GM18502 (cell line): ENCODE measurements at regions not wholly inside any gene's neighbourhood (a gene's known extent, or its start where the extent isn't known, plus 50 kb on each side); places are given as distances from the start of the nearest gene placed in this dataset.
A peak's percentile ranks its signal among the peaks of the same experiment; 100 is the strongest.
"Not testable (repeated sequence)": the region's sequence is repeated elsewhere in the genome, so short reads cannot be mapped to it uniquely, and the experiment has no call there.

Experiments used
- ATAC-seq: cut with Tn5 transposase; IDR thresholded peaks from one replicate; pipeline ENCODE4 v1.9.1; 2021; ENCODE audit warnings: mild to moderate bottlenecking; ENCODE audit not compliant: unreplicated experiment, poor library complexity

DNA sequence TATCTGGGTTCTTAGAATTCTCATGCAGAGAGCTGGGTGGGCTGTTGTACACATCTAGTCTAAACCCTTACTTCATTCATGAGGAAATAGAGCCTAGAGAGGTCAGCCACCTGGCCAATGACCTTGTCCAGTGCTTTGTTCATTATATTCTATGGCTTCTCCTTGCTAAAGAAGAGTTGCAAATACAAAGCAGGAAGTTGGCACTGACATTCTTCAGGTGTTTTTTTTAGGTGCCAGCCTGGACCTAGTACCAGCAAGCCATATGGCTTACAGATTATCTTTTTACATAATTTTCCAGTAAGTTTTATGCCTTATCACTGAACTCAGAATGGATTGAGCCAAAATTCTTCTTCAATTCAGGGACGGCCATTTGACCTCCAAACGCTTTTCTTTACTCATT, 54.7 kb upstream of the PGM2 start:
- no peak for ATAC-seq

DNA sequence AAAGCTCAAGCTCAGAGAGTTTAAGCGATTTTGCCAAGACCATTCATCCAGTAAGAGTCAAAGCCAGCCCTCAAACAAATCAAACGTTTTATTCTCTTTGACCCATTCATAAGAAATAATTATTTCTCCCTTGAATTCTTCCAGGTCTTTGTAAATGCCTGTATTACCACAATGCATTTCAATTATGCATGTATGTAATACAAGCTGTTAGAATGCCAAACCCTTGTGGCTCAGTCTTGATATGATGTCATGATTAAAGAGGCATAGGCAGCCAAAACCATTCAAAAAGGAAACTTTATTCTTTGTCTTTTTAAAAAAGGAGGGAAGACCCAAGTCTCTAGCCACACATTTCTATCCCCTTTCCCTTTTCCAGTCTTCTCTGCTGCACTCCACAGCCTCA, 56.5 kb upstream of the PGM2 start:
- ATAC-seq = no peak

DNA sequence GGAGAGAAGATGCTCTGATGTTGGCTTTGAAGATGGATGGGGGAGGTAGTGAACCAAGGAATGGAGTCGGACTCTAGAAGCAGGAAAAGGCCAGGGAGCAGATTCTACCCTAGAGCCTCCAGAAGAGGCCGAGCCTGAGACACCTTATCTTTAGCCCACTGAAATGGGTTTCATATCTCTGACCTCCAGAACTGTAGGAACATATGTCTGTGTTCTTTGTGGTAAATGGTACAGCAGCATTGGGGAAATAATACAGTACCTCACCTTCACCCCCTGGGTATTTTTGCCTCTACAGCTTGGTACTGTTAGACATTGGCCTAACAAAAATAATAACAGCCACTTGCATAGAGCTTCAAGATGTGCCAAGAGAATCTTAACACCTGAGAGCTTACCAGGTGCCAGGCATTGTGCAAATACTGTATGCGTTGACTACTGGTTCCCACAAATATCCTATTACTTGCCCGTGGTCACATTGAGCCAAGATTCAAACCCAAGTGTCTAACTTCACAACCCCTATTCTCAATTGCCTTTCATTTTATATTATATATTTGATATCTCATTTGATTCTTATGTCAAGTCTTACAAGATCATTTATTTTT, 57.0 kb upstream of the PGM2 start:
- ATAC-seq = no peak

DNA sequence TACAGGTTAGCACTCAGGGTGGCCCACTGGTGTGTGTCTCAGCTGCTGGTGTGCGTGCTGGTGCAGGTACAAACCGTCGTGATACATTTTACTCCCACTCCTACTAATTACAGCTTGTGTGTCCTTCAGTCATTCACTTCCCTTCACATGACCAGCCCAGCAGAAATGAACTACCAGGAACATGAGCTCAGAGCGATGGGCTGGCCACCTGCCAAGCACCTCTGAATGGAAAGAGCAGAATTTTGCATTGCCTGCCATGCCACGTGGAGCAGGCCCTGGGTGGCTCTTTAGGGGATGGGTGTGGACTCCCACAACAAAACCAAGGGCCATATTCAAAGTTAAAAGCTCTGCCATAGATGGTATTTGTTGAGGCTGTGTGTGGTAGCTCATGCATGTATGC, 58.9 kb upstream of the PGM2 start:
- no peak for ATAC-seq

DNA sequence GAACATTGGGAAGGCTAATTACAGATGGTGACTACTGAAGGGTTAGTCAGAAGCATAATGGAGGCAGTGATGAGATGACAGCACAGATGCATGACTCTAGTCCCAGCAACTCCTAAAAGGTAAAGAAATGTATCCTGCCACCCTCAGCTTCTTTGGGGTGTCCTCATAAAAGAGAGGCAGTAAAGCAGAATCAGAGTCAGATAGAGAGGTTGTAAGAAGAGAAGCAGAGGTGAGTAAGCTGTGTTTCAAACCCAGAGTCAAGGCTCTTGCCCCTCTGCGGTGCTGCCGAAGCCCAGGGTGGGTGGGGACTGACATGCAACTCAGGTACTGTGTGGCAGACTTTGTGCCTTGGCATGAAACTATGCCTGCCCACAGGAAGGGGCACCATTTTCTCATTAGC, 59.5 kb upstream of the PGM2 start:
- no peak for ATAC-seq

DNA sequence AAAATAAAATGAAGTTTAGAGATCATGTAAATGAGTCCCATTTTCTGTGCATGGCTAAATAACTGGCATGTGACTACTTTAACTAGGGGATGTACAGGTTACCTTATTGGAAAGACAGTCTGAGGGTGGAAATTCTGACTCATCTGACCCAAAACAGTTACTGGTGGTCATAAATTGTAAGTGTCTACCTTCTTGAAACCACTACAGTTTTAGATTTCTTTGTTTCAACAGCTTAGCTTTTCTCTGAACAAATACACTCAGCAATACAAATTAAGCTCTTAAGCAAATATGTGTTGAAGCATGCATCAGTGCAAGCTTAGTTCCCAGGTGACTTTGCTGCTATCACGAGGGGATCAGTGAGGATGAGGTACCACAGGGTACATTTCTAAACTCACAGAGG, 60.7 kb upstream of the PGM2 start:
- peak; percentile 76 for ATAC-seq

DNA sequence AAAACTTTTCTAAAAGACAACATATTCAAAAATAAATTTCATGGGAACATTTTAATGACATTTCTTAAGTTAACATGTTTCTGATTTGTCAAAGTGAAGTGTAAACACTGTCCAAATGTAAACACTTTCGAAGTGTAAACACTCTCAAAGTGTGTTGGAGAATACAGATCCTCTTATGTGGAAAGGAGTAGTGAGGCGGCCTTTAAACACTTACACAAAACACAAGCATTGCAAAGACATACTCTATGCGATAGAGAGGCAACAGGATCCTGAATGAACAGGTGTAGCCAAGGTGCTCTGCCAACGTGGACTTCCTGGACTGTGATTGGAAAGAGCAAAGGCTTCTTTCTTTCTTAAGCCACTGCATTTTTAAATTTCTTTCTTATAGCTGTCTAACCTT, 62.7 kb upstream of the PGM2 start:
- no peak for ATAC-seq

DNA sequence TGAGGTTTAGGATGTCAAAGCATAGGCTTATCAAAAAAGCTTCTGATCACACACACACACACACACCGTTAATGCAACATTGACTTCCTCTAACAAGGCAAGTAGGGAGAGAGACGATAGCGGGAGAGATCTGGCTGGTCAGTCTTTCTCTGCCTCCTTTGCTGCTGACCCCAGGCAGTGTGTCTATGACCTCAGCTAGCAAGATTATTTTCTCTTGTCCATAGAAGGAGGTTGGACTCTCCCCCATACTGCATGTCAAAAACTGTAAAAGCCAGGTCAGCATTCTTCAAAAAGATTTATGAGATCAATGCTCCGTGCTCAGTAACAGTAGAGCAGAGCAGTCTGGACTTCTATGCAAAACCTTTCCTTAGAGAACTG, 63.5 kb upstream of the PGM2 start:
- no peak for ATAC-seq

DNA sequence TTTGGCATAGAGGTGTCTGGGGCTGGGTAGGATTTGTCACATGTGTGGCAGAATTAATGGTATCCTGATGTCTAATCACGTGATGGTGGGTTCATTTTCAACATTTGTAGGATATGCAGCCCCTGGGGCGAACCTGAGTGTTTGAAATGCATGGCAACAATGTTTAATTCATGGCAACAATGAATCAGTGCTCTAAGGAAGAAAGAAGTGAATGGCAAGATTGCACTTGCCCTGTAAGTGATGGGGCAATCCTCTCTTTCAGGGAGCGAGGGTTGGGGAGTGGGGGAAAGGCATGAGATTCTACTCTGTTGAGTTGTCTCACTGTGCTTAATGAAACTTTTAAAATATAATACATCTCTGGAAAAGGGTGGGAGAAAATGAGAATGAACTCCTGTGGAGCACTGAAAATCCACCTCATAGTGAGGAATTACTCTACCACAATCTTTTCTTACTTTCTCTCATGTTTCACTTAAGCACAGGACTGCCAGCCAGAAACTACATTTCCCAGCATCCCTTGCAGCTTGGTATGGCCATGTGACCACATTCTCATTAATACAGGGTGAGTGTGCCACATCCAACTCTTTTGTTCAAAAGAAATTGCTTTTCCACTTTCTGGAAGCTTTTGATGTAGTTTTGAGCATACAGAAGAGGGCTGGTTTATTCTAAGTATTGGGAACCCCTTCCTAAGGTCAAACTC, 64.0 kb upstream of the PGM2 start:
- ATAC-seq = peak; percentile 37

DNA sequence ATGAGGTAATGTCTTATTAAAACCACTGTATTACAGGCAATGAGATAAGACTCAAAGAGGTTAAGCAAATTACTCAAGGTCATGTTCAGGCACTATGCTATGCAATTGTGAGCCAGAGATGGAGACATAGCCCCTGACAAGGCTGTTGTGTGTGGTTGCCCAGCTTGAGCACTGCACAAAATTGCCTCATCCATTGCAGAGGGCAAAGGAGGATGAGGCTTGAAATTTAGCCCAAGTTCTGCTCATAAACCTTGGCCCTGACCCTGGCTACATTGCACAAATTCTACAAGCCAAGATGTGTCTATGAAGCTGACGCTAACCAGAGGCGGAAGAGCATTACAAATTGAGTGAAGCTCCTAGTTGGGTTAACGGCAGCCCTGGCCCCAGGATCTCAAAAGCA, 65.6 kb upstream of the PGM2 start:
- no peak for ATAC-seq

DNA sequence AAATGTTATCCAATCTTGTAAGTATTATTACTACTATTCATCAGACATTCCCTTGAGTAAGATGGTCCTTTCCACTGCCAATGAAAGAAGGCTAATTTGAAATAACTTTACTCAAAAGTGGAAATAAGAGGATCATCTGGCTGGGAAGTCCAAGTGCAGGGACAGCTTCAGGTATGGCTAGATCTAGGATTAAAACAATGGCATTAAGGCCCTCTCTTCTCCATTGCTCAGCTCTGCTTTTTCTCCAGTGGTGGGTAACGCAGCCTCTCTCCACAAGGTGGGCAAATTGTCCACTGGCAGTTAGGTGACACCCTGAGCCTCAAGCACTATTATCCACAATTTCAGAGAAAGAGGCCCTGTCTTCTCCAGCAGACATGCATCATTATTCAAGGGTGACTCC, 66.7 kb upstream of the PGM2 start:
- no peak for ATAC-seq

DNA sequence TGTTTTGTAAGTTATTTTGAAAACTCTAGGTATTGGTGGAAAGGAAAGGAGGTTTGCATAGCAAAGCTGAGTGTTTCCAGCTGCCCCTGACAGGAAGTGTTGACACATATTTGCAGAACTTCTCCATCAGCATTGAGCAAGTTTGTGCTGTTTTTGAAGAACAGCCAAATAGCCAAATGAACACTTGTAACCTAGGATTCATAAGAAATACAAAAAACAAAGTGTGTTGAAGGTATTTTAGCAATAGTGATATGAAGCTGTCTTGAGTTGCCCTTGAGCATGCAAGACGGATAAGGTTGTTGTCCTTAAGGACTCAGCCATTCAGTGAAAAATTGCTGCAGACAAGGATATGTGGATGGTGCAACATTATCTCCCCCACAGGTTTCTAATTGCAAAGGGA, 68.3 kb upstream of the PGM2 start:
- peak; percentile 62 for ATAC-seq

DNA sequence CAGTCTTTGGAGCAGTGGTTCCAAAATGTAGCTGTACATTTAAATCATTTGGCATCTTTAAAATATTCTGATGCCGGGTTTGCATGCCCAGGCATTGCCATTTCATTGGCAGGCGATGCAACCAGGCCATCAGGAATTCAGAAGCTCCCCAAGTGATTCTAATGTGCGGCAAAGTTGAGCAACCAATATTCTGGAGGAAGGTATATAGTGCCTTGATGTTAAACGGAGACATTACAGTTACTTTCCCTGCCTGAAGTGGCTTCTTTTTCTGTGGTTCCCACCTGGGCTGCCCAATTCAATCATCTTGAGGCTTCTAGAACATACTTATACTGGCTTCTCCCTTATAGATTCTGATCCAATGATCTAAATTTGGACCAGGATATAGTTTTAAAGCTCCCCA, 68.7 kb upstream of the PGM2 start:
- peak; percentile 22 for ATAC-seq

DNA sequence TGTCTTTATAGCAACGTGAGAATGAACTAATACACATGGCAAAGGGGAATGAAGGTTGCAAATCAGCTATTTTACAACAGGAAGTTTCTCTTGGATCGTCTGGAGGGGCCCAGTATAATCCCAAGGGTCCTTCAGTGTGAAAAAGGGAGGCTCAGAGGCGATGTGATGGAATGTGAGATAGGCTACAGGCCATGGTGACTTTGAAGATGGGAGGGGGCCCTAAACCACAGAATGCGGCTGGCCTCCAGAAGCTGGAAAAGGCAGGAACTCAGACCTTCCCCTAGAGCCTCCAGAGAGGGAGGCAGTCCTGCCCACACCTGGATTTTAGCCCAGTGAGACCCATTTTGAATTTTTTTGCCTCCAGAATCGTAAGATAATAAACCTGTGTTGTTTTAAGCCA, 69.4 kb upstream of the PGM2 start:
- ATAC-seq = no peak

DNA sequence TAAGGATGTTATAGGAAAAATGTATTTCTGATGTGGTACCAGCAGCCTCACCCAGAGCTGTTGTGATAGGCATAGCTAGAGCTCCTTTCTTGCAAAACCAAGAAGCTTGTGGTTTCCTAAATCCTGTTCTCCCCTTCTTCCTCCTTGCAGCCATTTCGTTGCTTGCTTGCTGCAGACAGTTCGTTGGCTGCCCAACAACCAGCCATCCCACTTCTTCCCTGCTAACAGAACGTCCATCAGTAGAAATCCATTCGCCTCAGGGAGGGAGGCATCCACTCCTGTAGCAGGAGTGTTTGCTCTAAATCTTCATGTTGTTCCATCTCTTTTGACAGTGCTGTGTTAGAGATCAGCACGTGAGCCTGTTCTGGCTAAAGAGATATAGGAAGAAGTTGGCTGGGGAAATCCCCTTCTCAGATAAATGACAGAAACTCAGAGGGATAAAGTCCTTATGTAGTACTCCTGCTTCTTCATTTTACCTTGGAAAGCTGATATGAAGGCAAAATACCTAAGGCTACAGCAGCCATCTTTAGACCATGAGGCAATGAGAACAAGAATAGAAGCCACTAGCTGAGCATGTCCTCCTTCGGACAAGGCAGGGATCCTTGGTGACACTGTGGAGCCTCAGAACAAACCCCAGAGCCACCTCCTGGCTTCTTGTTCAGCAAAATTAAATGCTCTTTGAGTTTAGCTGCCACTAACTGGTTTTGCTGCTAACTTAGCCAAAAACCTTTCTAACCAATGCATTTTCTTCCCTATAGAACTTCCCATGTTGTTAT, 68.4 kb upstream of the RELL1 start:
- no peak for ATAC-seq

DNA sequence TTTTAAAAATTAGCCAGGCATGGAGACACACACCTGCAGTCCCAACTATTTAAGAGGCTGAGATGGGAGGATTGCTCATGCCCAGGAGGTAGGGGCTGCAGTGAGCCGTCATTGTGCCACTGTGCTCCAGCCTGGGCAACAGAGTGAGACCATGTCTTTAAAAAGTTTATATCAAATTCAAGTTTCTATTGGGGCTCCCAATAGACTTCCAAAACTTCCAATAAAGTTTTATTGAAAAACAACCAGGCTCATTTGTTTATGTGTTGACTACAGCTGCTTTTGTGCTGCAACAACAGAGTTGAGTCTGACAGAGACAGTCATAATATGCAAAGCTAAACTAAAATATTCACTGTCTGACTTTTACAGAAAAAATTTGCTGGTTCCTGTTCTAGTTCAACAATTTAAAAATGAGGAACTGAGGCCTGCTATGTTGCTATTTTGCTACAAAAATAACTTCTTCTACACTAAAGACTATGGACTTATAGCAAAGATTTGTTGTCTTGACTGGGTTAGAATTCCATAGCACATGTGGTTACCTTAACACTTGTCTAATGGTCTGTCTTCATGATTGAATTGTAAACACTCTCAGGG, 63.3 kb upstream of the RELL1 start:
- peak; percentile 80 for ATAC-seq

DNA sequence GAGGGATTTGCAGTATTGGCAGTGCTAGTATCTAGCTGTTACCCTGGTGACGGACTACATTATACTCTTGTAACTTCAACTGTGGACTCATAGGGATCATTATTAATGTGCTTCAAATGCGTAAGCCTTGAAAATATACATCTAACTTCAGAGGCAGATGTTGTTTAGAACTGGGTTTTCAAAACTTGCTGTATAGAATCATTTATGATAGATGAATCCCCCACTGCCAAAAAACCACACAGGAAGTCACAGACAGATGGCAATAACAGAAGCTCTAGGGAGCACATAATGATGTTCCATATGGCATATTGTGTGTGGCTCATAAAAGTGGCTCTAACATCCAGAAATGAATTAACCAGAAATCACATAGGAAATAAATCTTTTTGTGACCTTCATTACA, 62.3 kb upstream of the RELL1 start:
- no peak for ATAC-seq

DNA sequence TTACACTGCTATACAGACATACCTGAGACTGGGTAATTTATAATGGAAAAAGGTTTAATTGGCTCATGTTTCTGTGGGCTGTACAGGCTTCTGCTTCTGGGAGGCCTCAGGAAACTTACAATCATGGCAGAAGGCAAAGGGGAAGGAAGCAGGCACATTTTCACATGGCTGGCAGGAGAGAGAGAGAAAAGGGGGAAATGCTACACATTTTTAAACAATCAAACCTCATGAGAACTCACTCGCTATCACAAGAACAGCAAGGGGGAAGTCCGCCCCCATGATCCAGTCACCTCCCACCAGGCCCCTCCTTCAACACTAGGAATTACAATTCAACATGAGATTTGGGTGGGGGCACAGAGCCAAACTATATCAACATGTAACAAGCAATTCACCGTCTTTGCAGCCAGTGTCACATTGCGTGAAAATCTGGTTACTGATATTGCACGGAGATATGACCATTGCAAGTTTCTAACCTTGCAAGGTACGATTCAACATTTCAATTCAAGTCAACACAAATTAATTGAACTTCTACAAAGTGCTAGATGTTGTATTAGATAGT, 61.7 kb upstream of the RELL1 start:
- no peak for ATAC-seq

DNA sequence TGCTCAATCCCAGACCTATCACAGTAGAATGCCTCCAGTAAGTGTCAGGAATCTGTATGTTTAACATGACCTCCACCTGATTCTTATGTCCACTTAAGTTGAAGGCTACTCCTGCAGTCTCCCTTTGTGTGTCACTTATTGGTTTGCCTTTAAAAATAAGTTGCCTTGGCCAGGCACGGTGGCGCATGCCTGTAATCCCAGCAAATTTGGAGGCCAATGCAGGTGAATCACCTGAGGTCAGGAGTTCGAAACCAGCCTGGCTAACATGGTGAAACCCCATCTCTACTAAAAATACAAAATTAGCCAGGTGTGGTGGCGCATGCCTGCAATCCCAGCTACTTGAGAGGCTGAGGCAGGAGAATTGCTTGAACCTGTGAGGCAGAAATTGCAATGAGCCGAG, 60.7 kb upstream of the RELL1 start:
- not testable (repeated sequence) for ATAC-seq

DNA sequence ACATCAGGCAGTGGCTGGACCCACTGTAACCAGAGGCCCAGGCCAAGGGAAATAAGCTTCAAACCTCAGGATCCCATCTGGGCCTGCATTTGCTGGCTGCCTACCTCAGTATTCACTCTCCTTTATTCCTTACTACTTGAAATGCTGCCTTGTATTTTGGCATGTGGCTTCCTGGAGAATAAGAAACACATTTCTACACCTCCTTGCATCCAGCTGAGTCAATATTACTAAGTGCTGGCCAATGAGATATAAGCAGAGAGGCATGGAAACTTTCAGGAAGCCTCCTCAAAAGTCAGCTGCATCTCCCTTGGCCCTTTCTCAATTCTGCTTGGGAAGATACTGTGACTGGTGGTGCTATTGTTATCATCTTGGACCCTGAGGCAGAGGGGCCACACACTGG, 59.8 kb upstream of the RELL1 start:
- ATAC-seq = no peak

DNA sequence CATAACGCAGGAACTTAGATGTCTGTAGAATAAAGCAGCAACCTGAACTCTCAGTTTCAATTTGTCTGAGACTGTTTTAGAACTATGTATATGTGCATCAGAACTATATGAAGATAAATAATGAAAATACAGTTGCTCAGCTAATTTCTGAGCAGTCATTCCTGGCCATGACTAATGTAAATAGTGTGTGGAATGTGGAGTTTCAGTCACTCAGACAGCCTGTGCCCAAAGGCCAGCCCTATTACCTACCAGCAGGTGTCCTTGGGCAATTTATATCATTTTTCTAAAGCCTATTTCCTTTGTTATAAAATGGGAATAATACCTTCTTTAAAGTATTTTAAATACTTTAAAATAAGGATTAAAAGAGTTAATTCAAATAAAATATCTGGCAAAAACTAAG, 56.0 kb upstream of the RELL1 start:
- no peak for ATAC-seq
